KMS-11 (cell line): ENCODE measurements at regions not wholly inside any gene's neighbourhood (a gene's known extent, or its start where the extent isn't known, plus 50 kb on each side); places are given as distances from the start of the nearest gene placed in this dataset.

Experiments
- H2AFZ ChIP-seq: fragments of 200-600 bp; sonication (generic); 2 replicates; pipeline ENCODE4 v1.6.1; 2016; ENCODE audit warnings: antibody characterized with exemption, mixed run types, low read depth
- H3K27ac ChIP-seq: fragments of 200-600 bp; sonication (generic); 2 replicates; pipeline ENCODE4 v1.6.1; 2016; ENCODE audit warnings: mild to moderate bottlenecking, mixed run types
- H3K27me3 ChIP-seq: fragments of 200-600 bp; sonication (generic); 2 replicates; pipeline ENCODE4 v1.6.1; 2017; ENCODE audit warnings: mild to moderate bottlenecking, low read depth, mixed run types, moderate library complexity; ENCODE audit not compliant: insufficient read depth
- H3K36me3 ChIP-seq: fragments of 200-600 bp; sonication (generic); 2 replicates; pipeline ENCODE4 v1.6.1; 2017; ENCODE audit warnings: mild to moderate bottlenecking, mixed run types; ENCODE audit not compliant: insufficient read depth
- H3K4me1 ChIP-seq: fragments of 200-600 bp; sonication (generic); 2 replicates; pipeline ENCODE4 v1.6.1; 2016; ENCODE audit warnings: mild to moderate bottlenecking, low read depth, mixed run types; ENCODE audit not compliant: poor library complexity, severe bottlenecking
- H3K4me2 ChIP-seq: fragments of 200-600 bp; sonication (generic); 2 replicates; pipeline ENCODE4 v1.7.0; 2016; ENCODE audit warnings: mild to moderate bottlenecking, mixed run types
- H3K4me3 ChIP-seq: fragments of 200-600 bp; sonication (generic); IDR thresholded peaks from 2 replicates; pipeline ENCODE4 v1.6.1; 2017; ENCODE audit warnings: low read depth, low read length, mixed read lengths; ENCODE audit not compliant: insufficient read depth
- H3K79me2 ChIP-seq: fragments of 200-600 bp; sonication (generic); 2 replicates; pipeline ENCODE4 v1.6.1; 2016; ENCODE audit warnings: low read depth, mixed run types; ENCODE audit not compliant: insufficient read depth
- H3K9ac ChIP-seq: fragments of 200-600 bp; sonication (generic); 2 replicates; pipeline ENCODE4 v1.6.1; 2016; ENCODE audit warnings: mild to moderate bottlenecking, mixed run types
- H4K20me1 ChIP-seq: fragments of 200-600 bp; sonication (generic); 2 replicates; pipeline ENCODE4 v1.6.1; 2016; ENCODE audit warnings: mild to moderate bottlenecking, mixed run types; ENCODE audit not compliant: insufficient read depth
- TF ChIP-seq, protein P1 (sequence below): fragments of 200-600 bp; sonication (generic); conservative IDR thresholded peaks from 2 replicates; pipeline ENCODE4 v1.6.1; 2017; ENCODE audit warnings: low read depth, mild to moderate bottlenecking, antibody characterized with exemption, low read length, moderate library complexity, mixed read lengths

DNA sequence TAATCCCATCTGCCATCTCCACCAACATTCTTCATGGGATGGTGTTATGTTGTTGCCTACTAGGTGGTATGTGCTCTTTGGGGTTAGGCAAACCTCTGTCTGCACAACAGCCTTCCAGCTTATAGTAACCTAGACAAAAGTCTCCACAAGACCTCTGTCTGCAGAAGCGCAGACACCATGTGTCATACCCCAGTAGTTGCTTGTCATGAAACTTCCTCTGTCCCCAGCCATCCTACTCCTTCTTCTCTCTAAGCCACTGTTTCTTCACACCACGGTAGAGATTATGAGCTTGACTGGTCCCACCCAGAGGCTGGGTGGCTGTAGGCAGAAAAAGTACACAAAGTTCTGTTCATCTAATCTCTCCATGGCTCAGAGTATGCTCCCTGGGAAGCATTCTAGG, 100.3 kb downstream of the MAF start:
- no peak overlapping the region for H2AFZ ChIP-seq
- no peak overlapping the region for H3K9ac ChIP-seq
- H3K4me2 ChIP-seq = no peak overlapping the region
- H4K20me1 ChIP-seq = no peaks in the 10 kb centered on the region
- no peaks in the 10 kb centered on the region for H3K79me2 ChIP-seq
- H3K27me3 ChIP-seq = no peaks in the 10 kb centered on the region
- no peak overlapping the region for H3K4me3 ChIP-seq
- no peak overlapping the region for H3K27ac ChIP-seq
- TF ChIP-seq, protein P1, sequence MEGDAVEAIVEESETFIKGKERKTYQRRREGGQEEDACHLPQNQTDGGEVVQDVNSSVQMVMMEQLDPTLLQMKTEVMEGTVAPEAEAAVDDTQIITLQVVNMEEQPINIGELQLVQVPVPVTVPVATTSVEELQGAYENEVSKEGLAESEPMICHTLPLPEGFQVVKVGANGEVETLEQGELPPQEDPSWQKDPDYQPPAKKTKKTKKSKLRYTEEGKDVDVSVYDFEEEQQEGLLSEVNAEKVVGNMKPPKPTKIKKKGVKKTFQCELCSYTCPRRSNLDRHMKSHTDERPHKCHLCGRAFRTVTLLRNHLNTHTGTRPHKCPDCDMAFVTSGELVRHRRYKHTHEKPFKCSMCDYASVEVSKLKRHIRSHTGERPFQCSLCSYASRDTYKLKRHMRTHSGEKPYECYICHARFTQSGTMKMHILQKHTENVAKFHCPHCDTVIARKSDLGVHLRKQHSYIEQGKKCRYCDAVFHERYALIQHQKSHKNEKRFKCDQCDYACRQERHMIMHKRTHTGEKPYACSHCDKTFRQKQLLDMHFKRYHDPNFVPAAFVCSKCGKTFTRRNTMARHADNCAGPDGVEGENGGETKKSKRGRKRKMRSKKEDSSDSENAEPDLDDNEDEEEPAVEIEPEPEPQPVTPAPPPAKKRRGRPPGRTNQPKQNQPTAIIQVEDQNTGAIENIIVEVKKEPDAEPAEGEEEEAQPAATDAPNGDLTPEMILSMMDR = no peak
- H3K4me1 ChIP-seq = no peaks in the 10 kb centered on the region
- no peaks in the 10 kb centered on the region for H3K36me3 ChIP-seq

DNA sequence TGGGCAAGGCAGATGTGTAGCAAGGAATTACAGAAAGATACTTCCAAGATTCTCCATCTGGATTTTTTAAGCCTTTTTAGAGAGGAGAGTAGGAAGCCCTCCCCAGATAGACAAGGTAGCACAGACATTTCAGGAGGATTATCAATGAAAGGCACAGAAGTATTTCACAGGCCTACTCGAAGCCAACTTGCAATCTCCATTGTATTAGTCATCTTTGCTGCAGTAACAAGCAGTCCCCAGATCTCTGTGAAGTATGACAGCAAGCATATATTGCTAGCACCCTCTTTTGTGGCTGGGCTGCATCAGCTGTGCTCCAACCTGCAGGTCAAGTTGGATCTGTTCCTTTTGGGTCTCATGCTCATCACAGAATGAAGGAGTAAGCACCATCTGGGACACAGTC, 101.6 kb downstream of the MAF start:
- H3K4me2 ChIP-seq = no peak overlapping the region
- H2AFZ ChIP-seq = no peak overlapping the region
- H4K20me1 ChIP-seq = no peaks in the 10 kb centered on the region
- no peaks in the 10 kb centered on the region for H3K36me3 ChIP-seq
- TF ChIP-seq, protein P1 = no peak
- H3K27me3 ChIP-seq = no peaks in the 10 kb centered on the region
- H3K27ac ChIP-seq = no peak overlapping the region
- no peak overlapping the region for H3K4me3 ChIP-seq
- no peaks in the 10 kb centered on the region for H3K79me2 ChIP-seq
- no peak overlapping the region for H3K9ac ChIP-seq
- H3K4me1 ChIP-seq = no peaks in the 10 kb centered on the region

DNA sequence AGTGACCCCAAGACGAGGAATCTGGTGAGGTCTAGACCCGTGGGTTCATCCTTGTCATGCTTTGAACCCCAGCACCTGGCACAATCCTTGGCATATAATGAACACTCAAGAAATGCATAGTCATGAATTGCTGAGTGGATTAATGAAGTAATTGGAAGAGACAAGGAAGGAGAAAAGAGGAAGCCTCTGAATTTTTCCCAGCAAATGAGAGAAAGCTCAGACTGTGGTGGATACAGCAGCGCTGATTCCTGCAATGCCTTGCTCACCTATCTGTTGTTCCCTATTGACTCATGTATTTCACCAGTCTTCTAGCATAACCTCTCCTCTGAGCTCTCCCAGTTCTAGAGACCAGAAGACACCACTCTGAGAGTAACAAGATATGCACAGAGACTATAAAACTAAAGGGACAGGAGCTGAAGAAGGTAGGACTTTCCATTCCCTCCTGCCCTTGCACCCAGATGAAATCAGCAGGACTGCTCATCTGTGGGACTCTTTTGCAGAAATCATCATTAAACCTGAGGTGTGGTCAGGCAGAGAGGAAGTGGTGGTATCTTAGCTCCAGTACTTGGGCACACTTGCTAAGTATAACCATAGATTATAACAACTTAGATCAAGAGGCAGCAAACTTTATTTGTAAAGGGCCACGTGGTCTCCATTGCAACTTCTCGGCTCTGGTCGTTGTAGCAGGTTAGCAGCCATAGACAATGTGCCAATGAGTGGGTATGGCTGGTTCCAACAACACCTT, 102.8 kb downstream of the MAF start:
- H3K4me1 ChIP-seq = no peaks in the 10 kb centered on the region
- no peaks in the 10 kb centered on the region for H3K36me3 ChIP-seq
- H3K4me2 ChIP-seq = no peak overlapping the region
- H3K27ac ChIP-seq = no peak overlapping the region
- TF ChIP-seq, protein P1 = no peak
- H3K4me3 ChIP-seq = no peak overlapping the region
- no peaks in the 10 kb centered on the region for H3K27me3 ChIP-seq
- H3K79me2 ChIP-seq = no peaks in the 10 kb centered on the region
- H3K9ac ChIP-seq = no peak overlapping the region
- no peak overlapping the region for H2AFZ ChIP-seq
- no peaks in the 10 kb centered on the region for H4K20me1 ChIP-seq

DNA sequence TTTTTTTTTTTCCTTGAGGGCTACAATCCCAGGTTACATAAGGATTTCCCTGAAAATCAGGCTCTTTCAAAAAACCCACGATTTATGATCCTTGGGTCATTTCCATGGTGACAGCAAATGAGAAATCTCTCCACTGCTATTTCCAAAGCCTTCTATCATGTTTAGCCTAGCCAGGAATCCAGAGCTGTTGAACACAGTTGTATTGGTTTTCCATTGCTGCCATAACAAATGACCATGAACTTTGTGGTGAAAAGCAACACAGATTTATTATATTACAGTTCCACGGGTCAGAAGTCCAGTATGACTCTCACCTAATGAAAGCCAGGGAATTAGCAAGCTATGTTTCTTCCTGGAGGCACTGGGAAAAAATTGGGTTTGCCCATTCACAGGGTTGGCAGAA, 106.6 kb downstream of the MAF start:
- Histone ChIP-seq H3K79me2 (no peaks in the 10 kb centered on the region), H3K4me1 (no peaks in the 10 kb centered on the region), H3K4me3 (no peak overlapping the region), H2AFZ (no peak overlapping the region), H3K9ac (no peak overlapping the region), H3K27ac (no peak overlapping the region), H3K36me3 (no peaks in the 10 kb centered on the region), H3K27me3 (no peaks in the 10 kb centered on the region), H4K20me1 (no peaks in the 10 kb centered on the region), H3K4me2 (no peak overlapping the region)
- TF ChIP-seq, protein P1 = no peak
